GM12891 (cell line): ENCODE measurements at regions not wholly inside any gene's neighbourhood (a gene's known extent, or its start where the extent isn't known, plus 50 kb on each side); places are given as distances from the start of the nearest gene placed in this dataset.

Experiments used
- PAX5 ChIP-seq: IDR thresholded peaks from 2 replicates; pipeline ENCODE4 v1.6.1; 2011; ENCODE audit warnings: low read length, moderate library complexity, mild to moderate bottlenecking; ENCODE audit not compliant: insufficient read depth, severe bottlenecking
- POLR2A ChIP-seq: IDR thresholded peaks from 2 replicates; pipeline ENCODE4 v1.6.1; 2011; ENCODE audit warnings: low read depth, low read length, control low read depth
- POLR2AphosphoS5 ChIP-seq: IDR thresholded peaks from 2 replicates; pipeline ENCODE4 v1.6.1; 2011; ENCODE audit warnings: low read depth, low read length, control low read depth
- POU2F2 ChIP-seq: IDR thresholded peaks from 2 replicates; pipeline ENCODE4 v1.6.1; 2011; ENCODE audit warnings: low read depth, mild to moderate bottlenecking, control low read depth, low read length, moderate library complexity
- SPI1 ChIP-seq: IDR thresholded peaks from 2 replicates; pipeline ENCODE4 v1.6.1; 2011; ENCODE audit warnings: low read depth, low read length, control low read depth
- TAF1 ChIP-seq: IDR thresholded peaks from 2 replicates; pipeline ENCODE4 v1.6.1; 2011; ENCODE audit warnings: low read depth, low read length, control low read depth

GRCh38 chr2:144796164-144796563 is 276.2 kb upstream of the ZEB2 start:
- TF ChIP-seq POLR2AphosphoS5 (no peak), SPI1 (no peak), POLR2A (no peak), PAX5 (no peak), POU2F2 (no peak), TAF1 (no peak)
